NB4 (cell line): ENCODE measurements at regions not wholly inside any gene's neighbourhood (a gene's known extent, or its start where the extent isn't known, plus 50 kb on each side); places are given as distances from the start of the nearest gene placed in this dataset.

Experiments
- CTCF ChIP-seq: IDR thresholded peaks from one replicate; pipeline ENCODE4 v1.5.1; 2012; ENCODE audit warnings: low read depth, low read length
- POLR2A ChIP-seq: IDR thresholded peaks from 2 replicates; pipeline ENCODE4 v1.6.1; 2011; ENCODE audit warnings: mild to moderate bottlenecking; ENCODE audit not compliant: insufficient read length; ENCODE audit errors: extremely low read depth

GRCh38 chr2:147222506-147222905 lies 622.3 kb upstream of the ACVR2A start:
- no peak for TF ChIP-seq CTCF
- no peak for TF ChIP-seq POLR2A
